Stomach (tissue), 8 donors: ENCODE measurements at regions not wholly inside any gene's neighbourhood (a gene's known extent, or its start where the extent isn't known, plus 50 kb on each side); places are given as distances from the start of the nearest gene placed in this dataset.

Experiments used
- DNase-seq, 2 donors: peaks; one replicate each; pipeline versions ENCODE4 v3.0.0 to v3.0.0-alpha.2; 2013 to 2019
- H3K27ac ChIP-seq, 5 donors: fragments of 200-600 bp in 4 of 5; sonication (generic) in 4 of 5; one replicate each; pipeline ENCODE4 v1.5.1; 2013 to 2019; ENCODE audit warnings: mild to moderate bottlenecking in 1 of 5, moderate library complexity in 1 of 5
- H3K27me3 ChIP-seq, 3 donors: fragments of 200-600 bp; sonication (generic); one replicate each; pipeline ENCODE4 v1.5.1; 2017 to 2019; ENCODE audit warnings: mixed run types in 1 of 3
- H3K36me3 ChIP-seq, 4 donors: fragments of 200-600 bp; sonication (generic); 1 replicate in 3 of 4; 2 replicates in 1 of 4; pipeline ENCODE4 v1.5.1; 2016 to 2019
- H3K4me1 ChIP-seq, 4 donors: fragments of 200-600 bp; sonication (generic); one replicate each; pipeline ENCODE4 v1.5.1; 2016 to 2019
- H3K4me3 ChIP-seq, 4 donors: fragments of 200-600 bp; sonication (generic) in 3 of 4; one replicate each; pipeline ENCODE4 v1.5.1; 2016 to 2019; ENCODE audit warnings: mild to moderate bottlenecking in 1 of 4
- H3K9me3 ChIP-seq, 4 donors: fragments of 200-600 bp; sonication (generic); one replicate each; pipeline ENCODE4 v1.5.1; 2016 to 2019
- CTCF ChIP-seq, 7 experiments: fragments of 450-650 bp in 4 of 7; fragments of 200-600 bp in 3 of 7; sonication (generic) in 3 of 7; IDR thresholded peaks; one replicate each; pipeline ENCODE4 v1.5.1; 2016 to 2019; ENCODE audit warnings: antibody characterized with exemption in 7 of 7, control low read depth in 2 of 7, mild to moderate bottlenecking in 1 of 7
- EP300 ChIP-seq: sonication (generic); formaldehyde crosslinking; IDR thresholded peaks from one replicate; pipeline ENCODE4 v1.6.1; 2017; ENCODE audit warnings: antibody characterized with exemption
- POLR2A ChIP-seq, 4 donors: fragments of 450-650 bp; IDR thresholded peaks; one replicate each; pipeline ENCODE4 v1.6.1; 2016; ENCODE audit warnings: antibody characterized with exemption in 4 of 4, control low read depth in 2 of 4, mild to moderate bottlenecking in 1 of 4, moderate library complexity in 1 of 4
- POLR2AphosphoS5 ChIP-seq, 3 donors: sonication (generic); formaldehyde crosslinking; IDR thresholded peaks; one replicate each; pipeline ENCODE4 v1.6.1; 2016; ENCODE audit warnings: antibody characterized with exemption in 3 of 3
- WGBS, 5 donors: extraction: QIAGEN DNeasy Blood & Tissue Kit in 3 of 5; methylation state at CpG; one replicate each; pipeline versions ENCODE4 v1.1.5 to v1.1.7; 2013 to 2018; 5-methylcytosine and 5-hydroxymethylcytosine counted together
- intact Hi-C: fragments of 100-400 bp; cut with DNase I; formaldehyde crosslinking; loops from one replicate; pipeline ENCODE4 v1.15.1; 2023; ENCODE audit warnings: low total_unique reads
- donor health status: healthy with polysubstance abuse.
- donor health status: Bipolar disorder and iron deficiency.
- donor health status: healthy.

GRCh38 chr1:61627365-61627764 is 97.6 kb downstream of the TM2D1 start:
- DNase-seq, result no peak
- intact Hi-C loops, result no loop called here
- Histone ChIP-seq H3K36me3 (no peaks in the 10 kb centered on the region), H3K4me3 (no peak overlapping the region), H3K27me3 (no peaks in the 10 kb centered on the region), H3K4me1 (no peaks in the 10 kb centered on the region), H3K9me3 (no peaks in the 10 kb centered on the region), H3K27ac (no peak overlapping the region)
- 90 to 95% (median 93%) methylated on average over 2 of the region's 2 CpGs for WGBS, 5 donors
- TF ChIP-seq POLR2AphosphoS5 (IDR thresholded peaks at IDR 0.05) (no peak), EP300 (no peak), POLR2A (IDR thresholded peaks at IDR 0.05) (no peak), CTCF (IDR thresholded peaks at IDR 0.05) (no peak)

GRCh38 chr1:61626816-61627215 is 98.1 kb downstream of the TM2D1 start:
- no peak overlapping the region for H3K27ac ChIP-seq
- H3K36me3 ChIP-seq, result no peaks in the 10 kb centered on the region
- H3K27me3 ChIP-seq, result no peaks in the 10 kb centered on the region
- H3K4me3 ChIP-seq, result no peak overlapping the region
- no peak for DNase-seq
- intact Hi-C loops, result no loop called here
- H3K9me3 ChIP-seq, result no peaks in the 10 kb centered on the region
- no peaks in the 10 kb centered on the region for H3K4me1 ChIP-seq
- no peak for TF ChIP-seq EP300
- TF ChIP-seq CTCF (IDR thresholded peaks at IDR 0.05), result no peak
- no peak for TF ChIP-seq POLR2AphosphoS5 (IDR thresholded peaks at IDR 0.05)
- no peak for TF ChIP-seq POLR2A (IDR thresholded peaks at IDR 0.05)
- WGBS, 5 donors, result 79 to 89% (median 86%) methylated on average over 2 of the region's 2 CpGs

- no peaks in the 10 kb centered on the region for H3K4me1 ChIP-seq
- H3K4me3 ChIP-seq, result no peak overlapping the region
- DNase-seq, result no peak
- intact Hi-C loops, result no loop called here
- H3K9me3 ChIP-seq, result no peaks in the 10 kb centered on the region
- H3K27ac ChIP-seq, result no peak overlapping the region
- no peaks in the 10 kb centered on the region for H3K36me3 ChIP-seq
- no peaks in the 10 kb centered on the region for H3K27me3 ChIP-seq
- WGBS, 5 donors, result 96 to 98% (median 96%) methylated on average over 2 of the region's 2 CpGs
- TF ChIP-seq POLR2AphosphoS5 (IDR thresholded peaks at IDR 0.05), result no peak
- no peak for TF ChIP-seq CTCF (IDR thresholded peaks at IDR 0.05)
- no peak for TF ChIP-seq POLR2A (IDR thresholded peaks at IDR 0.05)
- no peak for TF ChIP-seq EP300
Measured at GRCh38 chr1:61623852-61624251, 101.1 kb downstream of the TM2D1 start.

GRCh38 chr1:61620536-61620935 is 104.4 kb downstream of the TM2D1 start:
- Histone ChIP-seq H3K4me1 (no peaks in the 10 kb centered on the region), H3K9me3 (no peaks in the 10 kb centered on the region), H3K27me3 (no peaks in the 10 kb centered on the region), H3K4me3 (no peak overlapping the region), H3K27ac (no peak overlapping the region), H3K36me3 (no peaks in the 10 kb centered on the region)
- TF ChIP-seq POLR2AphosphoS5 (IDR thresholded peaks at IDR 0.05), result no peak
- intact Hi-C loops, result no loop called here
- 66 to 80% (median 74%) methylated on average over 5 of the region's 5 CpGs for WGBS, 5 donors
- DNase-seq, result no peak

- intact Hi-C loops, result no loop called here
- H3K9me3 ChIP-seq, result no peaks in the 10 kb centered on the region
- H3K4me3 ChIP-seq, result no peak overlapping the region
- H3K27ac ChIP-seq, result no peak overlapping the region
- H3K4me1 ChIP-seq, result no peaks in the 10 kb centered on the region
- no peaks in the 10 kb centered on the region for H3K27me3 ChIP-seq
- 88 to 93% (median 92%) methylated on average over 7 of the region's 7 CpGs for WGBS, 5 donors
- DNase-seq, result no peak
- TF ChIP-seq POLR2A (IDR thresholded peaks at IDR 0.05), result no peak
- TF ChIP-seq POLR2AphosphoS5 (IDR thresholded peaks at IDR 0.05), result no peak
- TF ChIP-seq EP300, result no peak
- no peaks in the 10 kb centered on the region for H3K36me3 ChIP-seq
Measured at GRCh38 chr1:61618755-61619154, 106.2 kb downstream of the TM2D1 start.
